HG02885 (cell line): ENCODE measurements at regions not wholly inside any gene's neighbourhood (a gene's known extent, or its start where the extent isn't known, plus 50 kb on each side); places are given as distances from the start of the nearest gene placed in this dataset.
"Not testable (repeated sequence)": the region's sequence is repeated elsewhere in the genome, so short reads cannot be mapped to it uniquely, and the experiment has no call there.

ENCODE experiments used
- ATAC-seq: cut with Tn5 transposase; IDR thresholded peaks from one replicate; pipeline ENCODE4 v1.9.1; 2021; ENCODE audit warnings: mild to moderate bottlenecking; ENCODE audit not compliant: unreplicated experiment, poor library complexity

DNA sequence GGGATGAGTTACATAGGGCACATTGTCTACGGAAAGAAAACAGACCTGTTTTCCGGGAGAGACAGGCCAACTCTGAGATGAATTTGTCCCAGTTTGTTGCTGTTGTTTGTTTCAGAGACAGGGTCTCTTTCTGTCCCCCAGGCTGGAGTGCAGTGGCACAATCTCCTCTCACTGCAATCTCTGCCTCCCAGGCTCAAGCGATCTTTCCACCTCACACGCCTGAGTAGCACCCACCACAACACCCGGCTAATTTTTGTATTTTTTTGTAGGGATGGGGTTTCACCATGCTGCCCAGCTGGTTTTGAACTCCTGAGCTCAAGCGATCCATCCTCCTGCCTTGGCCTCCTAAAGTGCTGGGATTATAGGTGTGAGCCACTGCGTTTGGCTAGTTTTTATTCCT lies 125.5 kb upstream of the ERRFI1 start:
- no peak for ATAC-seq

DNA sequence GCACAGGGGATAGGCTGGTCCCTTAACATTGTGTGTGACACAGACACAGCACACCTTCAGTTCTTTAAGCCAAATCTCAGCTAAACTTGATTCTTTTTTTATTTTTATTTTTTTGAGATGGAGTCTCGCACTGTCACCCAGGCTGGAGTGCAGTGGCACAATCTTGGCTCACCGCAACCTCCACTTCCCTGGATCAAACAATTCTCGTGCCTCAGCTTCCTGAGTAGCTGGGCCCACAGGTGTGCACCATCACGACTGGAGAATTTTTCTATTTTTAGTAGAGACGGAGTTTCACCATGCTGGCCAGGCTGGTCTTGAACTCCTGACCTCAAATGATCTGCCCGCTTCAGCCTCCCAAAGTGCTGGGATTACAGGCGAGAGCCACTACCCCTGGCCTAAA lies 123.6 kb upstream of the ERRFI1 start:
- ATAC-seq = not testable (repeated sequence)

DNA sequence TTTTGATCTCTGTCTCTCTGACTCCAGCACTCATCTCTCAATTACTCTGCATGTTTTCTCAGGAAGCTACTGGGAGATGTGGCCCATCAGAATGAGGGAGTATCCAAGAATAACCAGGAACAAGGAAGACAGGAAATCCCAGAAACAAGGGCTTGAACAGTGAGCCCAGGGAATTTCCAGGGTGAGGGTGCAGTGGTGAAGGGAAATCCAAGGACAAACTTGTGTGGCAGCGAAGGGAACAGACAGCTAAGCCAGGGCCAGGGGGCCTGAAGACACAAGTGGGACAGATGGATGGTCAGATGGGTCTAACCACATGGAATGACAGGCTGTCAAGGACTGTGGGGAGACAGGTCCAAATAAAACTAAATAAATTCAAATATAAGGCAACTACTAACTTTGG lies 121.8 kb upstream of the ERRFI1 start:
- no peak for ATAC-seq

DNA sequence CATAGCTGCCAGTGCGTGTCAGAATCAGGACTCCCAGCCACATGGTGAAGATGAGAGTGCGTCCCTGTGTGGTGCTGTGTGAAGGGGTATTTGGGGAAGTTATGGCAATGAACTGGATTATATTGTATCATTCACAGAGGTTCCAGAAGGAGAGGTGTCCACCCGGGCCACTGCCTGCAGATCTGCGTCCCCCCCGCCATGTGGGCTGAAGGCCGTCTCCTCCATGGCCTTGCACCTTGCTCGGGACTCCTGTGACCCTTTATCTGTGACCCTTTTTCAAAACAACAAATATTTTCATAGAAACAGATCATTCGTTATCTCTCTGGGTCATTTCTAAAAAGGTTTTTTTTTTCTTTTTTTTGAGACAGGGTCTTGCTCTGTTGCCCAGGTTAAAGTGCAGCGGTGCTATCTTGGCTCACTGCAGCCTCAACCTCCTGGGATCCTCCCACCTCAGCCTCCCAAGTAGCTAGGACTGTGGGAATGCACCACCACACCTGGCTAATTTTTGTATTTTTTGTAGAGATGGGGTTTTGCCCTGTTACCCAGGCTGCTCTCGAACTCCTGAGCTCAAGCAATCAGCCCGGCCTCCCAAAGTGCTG lies 120.2 kb upstream of the ERRFI1 start:
- no peak for ATAC-seq

DNA sequence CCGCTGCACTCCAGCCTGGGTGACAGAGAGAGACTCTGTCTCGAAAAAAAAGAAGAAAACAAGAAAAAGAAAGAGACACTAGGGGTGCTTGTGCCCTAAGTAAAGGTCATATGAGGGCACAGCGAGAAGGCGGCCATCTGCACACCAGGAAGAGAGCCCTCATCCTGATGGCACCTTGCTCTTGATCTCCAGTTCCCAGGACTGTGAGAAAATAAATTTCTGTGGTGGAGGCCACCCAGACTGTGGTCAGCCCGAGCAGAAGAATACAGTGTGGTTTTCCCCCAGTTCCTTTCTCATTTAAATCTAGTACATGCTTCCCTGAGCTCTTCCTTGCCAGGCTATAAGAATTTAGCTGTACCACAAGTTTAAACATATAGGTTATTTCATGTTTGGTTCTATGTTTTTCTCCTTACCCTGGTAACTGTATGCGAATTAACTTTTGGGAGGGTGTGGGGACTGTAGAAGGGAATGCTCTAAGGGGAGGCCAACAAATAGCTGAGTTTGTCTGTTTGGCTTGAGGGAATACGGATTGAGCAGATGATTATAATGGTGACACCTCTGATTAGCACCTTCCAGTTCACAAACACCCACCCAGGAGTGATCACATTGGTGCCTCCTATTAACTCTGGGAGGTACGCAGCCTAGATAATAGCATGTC lies 119.6 kb upstream of the ERRFI1 start:
- no peak for ATAC-seq

DNA sequence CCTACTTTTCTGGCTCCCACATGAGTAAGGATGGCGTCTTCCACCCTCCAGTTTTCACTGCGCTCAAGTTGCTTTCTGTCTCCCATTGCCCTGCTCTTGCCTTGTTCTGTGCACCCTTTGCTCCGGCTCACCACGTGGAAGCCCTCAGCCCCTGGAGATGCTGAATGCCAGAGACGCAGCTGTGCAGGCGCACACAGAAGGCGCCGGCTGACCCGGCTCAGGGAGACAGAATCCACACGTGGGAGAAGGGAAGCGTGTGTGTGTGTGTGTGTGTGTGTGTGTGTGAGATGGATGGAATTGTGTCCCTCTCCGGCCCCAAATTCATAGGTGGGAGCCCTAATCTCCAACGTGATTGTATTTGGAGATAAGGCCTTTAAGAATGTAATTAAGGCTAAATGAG lies 118.2 kb upstream of the ERRFI1 start:
- no peak for ATAC-seq

DNA sequence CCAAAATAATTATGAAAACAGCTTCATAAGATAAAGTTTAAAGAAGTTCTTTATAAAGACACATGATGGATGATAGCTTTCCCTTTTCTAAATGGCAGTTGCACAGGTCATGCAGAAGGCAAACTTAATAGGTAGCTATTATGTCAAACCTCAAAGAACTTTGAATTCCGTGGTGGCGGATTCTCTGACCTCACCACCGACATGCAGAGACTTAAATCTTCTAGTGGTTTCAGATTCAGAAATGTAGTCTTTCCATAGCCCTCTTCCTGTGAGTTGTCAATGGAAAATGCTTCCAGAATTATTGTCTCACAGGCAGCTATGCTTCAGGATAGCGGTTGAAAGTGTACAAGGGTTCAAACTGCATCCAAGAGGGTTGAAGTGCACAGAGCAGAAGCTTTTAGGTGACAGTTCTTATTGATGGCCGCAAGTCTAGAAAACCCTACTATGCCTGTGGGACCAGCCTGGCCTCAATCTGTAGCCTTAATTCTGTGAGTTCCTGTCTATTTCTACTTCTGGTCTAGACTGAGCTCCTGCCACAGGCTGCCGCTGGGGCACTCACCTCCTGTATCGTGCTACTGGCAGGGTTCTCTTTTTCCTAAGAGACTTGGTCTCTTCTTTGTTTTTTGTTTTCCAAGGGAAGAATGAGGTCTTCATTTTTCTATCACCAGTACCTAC lies 117.0 kb upstream of the ERRFI1 start:
- ATAC-seq = no peak

DNA sequence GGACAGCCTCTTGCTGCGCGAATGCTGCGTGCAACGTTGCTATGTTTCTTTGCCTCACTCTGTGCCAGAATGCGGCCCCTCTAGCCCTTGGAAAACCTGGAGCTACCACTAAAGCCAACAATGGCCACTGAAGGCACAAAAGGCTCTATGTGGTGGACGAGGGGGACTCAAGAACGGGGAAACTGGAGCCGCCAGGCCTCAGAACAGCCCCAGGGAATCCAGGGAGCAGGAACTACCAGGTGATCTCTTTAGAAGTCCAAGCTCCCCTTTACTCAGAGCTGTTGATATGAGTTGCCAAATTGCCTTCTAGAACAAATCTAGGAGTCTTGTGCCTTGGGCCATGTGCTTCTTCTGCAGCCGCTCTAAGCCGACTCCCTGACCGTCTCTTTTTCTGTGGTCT lies 113.8 kb upstream of the ERRFI1 start:
- ATAC-seq = no peak

DNA sequence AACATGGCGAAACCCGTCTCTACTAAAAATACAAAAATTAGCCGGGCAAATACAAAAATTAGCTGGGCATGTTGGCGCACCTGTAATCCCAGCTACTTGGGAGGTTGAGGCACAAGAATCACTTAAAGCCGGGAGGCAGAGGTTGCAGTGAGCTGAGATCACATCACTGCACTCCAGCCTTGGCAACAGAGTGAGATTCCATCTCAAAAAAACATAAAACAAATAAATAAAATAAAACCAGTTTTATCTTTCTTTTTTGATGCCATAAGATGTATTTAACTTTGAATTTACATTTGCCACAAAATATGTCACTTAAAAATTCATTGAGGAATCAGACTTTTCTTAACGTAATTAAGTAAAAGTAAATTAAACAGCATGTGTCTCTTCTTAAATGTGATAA lies 113.3 kb upstream of the ERRFI1 start:
- ATAC-seq = no peak

DNA sequence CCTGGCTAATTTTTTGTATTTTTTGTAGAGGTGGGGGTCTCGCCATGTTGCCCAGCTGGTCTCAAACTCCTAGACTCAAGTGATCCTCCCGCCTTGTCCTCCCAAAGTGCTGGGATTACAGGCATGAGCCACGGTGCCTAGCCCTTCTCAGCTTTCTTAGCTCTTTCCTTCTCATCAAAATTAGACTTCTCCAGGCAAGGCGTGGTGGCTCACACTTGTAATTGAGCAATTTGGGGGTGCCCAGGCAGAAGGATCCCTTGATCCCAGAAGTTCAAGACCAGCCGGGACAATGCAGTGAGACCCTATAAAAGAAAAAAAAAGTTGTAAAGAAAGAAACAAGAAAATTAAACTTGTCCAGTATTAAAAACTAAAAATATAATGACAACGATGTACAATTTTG lies 112.6 kb upstream of the ERRFI1 start:
- ATAC-seq = no peak

DNA sequence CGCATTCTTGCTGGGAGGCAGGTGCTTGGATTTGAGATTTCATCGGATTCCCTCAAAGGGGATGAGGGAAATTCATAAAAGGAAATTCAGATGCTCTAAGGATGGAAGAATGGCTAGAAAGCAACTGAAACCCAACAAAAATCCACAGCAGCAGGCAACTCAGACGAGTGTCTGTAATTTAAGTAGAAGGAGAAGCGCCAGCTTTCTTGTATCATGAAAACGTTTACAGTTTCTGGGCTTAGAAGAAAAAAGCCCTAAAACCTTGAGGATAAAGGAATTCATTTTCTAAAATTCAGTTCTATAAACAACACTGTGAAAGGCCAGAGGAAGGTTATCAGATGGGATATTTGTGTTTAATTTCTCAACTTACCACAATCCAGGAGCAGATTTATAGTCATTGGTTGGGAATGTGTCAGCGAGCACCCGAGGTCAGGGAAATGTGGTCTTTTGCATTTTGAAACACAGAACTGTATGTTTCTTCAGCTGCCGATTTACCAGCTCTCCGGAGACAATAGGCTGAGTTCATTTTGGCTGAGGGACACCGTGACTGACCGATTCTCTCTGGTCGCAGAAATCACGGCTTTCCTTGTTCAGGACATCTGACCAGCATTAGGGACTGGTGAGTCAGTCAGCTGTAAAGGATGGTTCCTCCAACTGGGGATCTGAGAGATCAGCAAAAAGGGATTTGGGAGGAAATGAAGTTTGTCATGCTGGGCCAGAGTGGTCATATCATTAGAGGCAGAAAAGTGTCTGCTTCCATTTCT lies 111.6 kb upstream of the ERRFI1 start:
- ATAC-seq = no peak

DNA sequence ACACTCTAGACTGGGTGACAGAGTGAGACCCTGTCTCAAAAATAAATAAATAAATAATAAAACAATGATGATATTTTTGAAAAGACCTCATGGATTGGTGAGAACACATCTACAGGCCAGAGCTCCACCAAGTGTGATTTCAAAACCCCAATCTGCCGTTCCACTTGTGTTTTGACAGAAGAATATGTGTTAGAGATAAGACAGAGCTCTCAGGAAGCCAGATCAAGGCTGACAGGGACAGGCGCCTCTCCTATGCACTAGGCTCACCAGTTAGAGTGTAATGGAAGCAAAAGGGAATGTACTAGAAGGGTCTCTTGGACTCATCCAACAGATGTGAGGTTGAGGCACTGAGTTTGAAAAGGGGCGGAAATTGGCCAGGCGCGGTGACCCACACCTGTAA lies 110.7 kb upstream of the ERRFI1 start:
- no peak for ATAC-seq

DNA sequence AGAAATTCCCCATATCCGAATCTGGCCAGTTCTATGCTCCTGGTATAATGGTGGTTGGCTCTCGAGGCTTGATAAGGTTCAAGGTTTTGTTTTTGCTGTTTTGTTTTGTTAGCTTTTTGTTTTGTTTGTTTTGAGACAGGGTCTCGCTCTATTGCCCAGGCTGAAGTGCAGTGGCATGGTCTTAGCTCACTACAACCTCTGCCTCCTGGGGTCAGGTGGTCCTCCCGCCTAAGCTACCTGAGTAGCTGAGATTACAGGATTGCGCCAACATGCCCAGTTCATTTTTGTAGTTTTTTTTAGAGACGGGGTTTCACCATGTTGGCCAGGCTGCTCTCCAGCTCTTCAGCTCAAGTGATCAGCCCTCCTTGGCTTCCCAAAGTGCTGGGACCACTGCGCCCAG lies 109.1 kb upstream of the ERRFI1 start:
- no peak for ATAC-seq

DNA sequence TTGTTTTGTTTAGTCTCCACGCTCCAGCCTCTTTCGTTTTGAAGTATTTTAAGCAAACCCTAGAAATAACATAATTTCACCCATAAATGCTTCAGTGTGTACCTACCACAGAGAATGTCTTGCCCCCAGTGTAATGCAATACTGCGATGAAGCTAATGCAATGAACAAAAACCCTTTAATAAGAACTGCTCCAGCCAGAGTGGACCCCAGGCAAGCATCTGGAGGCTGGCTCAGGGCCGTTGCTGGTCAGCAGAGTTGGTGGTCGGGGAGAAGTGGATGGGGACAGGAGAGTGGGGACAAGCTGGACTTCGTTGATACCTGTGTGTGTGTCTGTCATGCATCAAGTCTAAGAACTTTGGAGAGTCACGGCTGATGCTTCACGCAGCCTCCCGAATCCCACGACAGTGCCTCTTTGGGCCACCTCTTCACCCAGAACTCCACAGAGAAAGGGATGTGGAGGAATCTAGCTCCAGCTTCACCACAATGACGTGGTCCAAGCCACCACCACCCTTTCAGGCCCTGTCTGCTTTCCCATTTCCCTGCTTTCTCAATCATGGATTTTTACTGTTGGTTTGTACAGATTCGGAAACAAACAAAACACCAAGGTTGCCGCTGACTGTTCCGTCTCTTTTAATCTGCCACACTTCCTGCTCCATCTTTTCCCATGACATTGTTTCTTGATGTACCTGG lies 108.6 kb upstream of the ERRFI1 start:
- no peak for ATAC-seq

DNA sequence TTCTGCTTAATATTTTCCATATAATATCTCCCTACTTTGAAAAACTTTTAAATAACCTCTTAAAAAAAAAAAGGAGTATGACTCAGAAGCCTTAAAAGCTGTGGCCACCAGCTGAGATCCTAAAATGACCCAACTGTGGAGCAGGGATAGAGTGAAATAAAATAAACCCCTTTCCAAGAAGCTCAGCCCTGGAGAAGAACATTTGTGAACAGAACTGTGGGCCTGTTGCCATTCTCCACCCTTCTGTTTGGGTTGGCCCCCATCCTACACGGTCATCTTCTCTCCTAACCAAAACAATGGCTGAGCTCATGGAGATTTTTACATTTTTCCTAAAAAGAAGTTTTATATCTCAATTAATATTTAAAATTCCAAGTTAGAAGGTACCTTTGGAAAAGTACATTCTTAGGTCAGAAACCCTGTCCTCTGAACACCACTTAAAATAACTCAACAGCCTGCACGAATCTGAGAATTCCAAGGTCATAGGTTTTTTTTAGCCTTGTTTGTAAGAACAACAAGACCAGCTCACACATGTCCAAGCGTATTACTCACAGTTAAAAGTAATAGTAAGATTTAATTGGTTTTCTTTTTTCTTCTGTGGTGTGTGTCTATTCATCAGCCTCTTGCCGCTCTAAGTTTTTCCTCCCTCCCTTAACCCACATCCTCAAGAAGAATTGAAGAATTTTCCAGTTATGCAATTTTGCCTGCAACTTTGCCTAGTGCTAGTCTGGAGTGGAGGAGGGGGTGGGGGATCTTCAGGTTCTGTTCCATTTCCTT lies 107.7 kb upstream of the ERRFI1 start:
- no peak for ATAC-seq

DNA sequence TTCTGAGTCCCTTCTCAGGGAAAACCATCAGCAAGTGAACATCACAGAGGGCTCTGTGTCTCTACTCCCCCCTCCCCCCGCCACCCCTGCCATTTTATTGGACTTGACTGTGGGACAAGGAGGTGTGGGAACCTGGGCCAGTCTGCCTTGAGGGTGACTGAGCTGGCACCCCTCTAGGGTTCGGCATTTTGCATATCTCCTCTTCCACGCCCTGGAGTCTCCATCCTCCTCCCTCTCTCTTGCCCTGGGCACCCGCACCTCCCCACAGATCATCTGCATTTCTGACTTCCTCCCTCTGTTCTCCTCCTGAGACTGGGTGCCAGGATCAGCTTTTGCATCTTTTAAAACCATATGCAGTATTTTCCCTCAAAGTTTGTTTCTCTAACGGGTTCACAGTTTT lies 107.1 kb upstream of the ERRFI1 start:
- ATAC-seq = no peak

DNA sequence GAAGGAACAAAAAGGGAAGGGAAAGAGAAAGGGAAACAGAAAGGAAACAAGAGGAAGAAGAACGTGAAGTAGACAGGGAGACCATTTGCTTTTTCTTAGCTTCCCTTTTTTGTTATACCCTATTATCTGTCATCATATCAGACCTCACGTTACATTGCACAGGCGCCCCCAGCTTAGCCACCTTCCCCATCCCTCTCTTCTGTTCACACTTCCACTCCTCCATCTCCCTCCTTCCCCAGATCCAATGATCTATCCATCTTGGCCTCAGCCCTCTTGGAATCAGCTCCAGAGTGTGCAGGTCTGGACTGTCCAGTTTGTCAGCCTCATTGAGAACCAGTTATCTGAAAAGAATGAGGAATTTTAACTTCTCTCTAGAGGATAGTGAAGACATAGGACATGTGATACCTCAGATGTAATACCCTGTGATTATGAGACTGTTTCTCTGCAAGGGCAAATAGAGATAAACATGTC lies 101.1 kb upstream of the ERRFI1 start:
- no peak for ATAC-seq

DNA sequence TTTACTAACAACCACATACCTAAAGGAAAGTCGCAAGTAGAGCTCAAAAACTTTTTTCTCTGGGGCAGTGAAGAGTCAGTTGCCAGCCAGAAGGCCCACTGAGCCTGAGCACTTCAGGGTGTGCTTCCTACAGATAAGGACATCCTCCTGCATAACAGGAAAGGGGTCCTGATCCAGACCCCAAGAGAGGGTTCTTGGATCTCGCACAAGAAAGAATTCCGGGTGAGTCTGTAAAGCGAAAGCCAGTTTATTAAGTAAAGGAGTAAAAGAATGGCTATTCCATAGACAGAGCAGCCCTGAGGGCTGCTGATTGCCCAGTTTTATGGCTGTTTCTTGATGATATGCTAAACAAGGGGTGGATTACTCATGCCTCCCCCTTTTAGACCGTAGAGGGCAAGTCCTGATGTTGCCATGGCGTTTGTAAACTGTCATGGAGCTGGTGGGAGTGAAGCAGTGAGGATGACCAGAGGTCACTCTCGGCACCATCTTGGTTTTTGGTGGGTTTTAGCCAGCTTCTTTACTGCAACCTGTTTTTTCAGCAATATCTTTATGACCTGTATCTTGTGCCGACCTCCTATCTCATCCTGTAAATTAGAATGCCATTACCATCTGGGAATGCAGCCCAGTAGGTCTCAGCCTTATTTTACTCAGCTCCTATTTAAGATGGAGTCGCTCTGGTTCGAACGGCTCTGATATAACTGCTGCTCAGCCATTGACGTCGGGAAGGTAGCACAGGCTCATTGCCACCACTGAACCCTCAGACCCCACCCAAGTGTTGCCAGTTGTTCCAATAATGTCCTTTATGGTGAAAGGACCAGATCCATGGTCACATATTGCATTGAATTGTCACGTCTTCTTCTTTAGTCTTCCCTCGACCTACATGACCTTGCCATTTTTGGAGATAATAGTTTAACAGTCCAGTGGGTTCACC lies 96.6 kb upstream of the ERRFI1 start:
- no peak for ATAC-seq

DNA sequence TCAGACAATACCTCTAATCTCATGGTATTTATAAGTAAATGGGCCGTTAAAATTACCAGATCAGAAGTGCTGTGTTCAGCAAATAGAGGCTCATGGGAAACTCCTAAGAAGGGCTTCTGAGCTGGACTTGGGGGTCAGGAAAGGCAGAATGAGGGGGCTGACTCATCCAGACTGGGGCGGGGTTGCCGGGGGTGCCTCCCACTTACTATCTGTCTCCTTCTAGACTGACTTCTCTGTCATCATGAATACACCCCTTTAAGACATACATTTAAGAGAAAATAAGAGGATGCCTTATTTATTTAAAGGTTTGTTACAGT lies 96.0 kb upstream of the ERRFI1 start:
- ATAC-seq = no peak
